ENCODE measurements at regions not wholly inside any gene's neighbourhood (a gene's known extent, or its start where the extent isn't known, plus 50 kb on each side); places are given as distances from the start of the nearest gene placed in this dataset.

GRCh38 chr2:36223259-36223658 is 132.3 kb upstream of the CRIM1 start:
- TF ChIP-seq, protein P1, sequence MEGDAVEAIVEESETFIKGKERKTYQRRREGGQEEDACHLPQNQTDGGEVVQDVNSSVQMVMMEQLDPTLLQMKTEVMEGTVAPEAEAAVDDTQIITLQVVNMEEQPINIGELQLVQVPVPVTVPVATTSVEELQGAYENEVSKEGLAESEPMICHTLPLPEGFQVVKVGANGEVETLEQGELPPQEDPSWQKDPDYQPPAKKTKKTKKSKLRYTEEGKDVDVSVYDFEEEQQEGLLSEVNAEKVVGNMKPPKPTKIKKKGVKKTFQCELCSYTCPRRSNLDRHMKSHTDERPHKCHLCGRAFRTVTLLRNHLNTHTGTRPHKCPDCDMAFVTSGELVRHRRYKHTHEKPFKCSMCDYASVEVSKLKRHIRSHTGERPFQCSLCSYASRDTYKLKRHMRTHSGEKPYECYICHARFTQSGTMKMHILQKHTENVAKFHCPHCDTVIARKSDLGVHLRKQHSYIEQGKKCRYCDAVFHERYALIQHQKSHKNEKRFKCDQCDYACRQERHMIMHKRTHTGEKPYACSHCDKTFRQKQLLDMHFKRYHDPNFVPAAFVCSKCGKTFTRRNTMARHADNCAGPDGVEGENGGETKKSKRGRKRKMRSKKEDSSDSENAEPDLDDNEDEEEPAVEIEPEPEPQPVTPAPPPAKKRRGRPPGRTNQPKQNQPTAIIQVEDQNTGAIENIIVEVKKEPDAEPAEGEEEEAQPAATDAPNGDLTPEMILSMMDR (IDR thresholded peaks at IDR 0.05), result no peak
- no peak for TF ChIP-seq POLR2A (IDR thresholded peaks at IDR 0.05)

All from tibial nerve (tissue), 3 donors.